ENCODE measurements at regions not wholly inside any gene's neighbourhood (a gene's known extent, or its start where the extent isn't known, plus 50 kb on each side); places are given as distances from the start of the nearest gene placed in this dataset.
A peak's percentile ranks its signal among the peaks of the same experiment; 100 is the strongest.
"Not testable (repeated sequence)": the region's sequence is repeated elsewhere in the genome, so short reads cannot be mapped to it uniquely, and the experiment has no call there.

DNA sequence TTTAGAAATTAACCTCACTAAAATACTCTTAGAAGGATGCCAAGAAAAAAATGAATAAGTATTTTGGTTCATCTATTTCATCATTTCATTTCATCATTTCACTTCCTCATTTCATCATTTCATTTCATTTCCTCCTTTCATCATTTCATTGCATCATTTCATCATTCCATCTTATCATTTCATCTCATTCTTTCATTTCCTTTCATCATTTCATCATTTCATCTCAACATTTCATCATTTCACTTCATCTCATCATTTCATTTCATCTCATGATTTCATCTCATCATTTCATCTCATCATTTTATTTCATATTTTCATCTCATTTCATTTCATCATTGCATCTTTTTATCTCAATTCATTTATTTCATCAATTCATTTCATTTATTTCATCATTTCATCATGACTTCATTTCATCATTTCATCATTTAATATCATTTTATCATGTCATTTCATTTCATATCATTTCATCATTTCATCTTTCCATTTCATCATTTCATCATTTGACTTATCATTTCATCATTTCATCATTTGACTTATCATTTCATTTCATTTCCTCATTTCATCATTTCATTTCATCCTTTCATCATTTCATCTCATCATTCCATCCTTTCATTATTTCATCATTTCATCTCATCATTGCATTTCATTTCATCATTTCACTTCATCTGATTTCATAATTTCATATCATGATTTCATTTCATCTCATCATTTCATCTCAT is 129.9 kb downstream of the ZNF92 start:
- H3K27ac Mint-ChIP-seq = no peak overlapping the region
- H3K36me3 Mint-ChIP-seq (ENCODE audit: low read depth) = no peaks in the 10 kb centered on the region
- H3K9me3 Mint-ChIP-seq = no peaks in the 10 kb centered on the region
- H3K27me3 Mint-ChIP-seq = no peaks in the 10 kb centered on the region
- no peaks in the 10 kb centered on the region for H3K4me1 Mint-ChIP-seq (ENCODE audit: low read depth)
- DNase-seq = no peak
- no peak overlapping the region for H3K4me3 Mint-ChIP-seq

- not testable (repeated sequence) for H3K4me3 Mint-ChIP-seq; H3K4me1 Mint-ChIP-seq (ENCODE audit: low read depth); H3K27me3 Mint-ChIP-seq; DNase-seq; H3K9me3 Mint-ChIP-seq; H3K27ac Mint-ChIP-seq; H3K36me3 Mint-ChIP-seq (ENCODE audit: low read depth)
Measured at GRCh38 chr7:65504504-65505319, 131.1 kb downstream of the ZNF92 start.

DNA sequence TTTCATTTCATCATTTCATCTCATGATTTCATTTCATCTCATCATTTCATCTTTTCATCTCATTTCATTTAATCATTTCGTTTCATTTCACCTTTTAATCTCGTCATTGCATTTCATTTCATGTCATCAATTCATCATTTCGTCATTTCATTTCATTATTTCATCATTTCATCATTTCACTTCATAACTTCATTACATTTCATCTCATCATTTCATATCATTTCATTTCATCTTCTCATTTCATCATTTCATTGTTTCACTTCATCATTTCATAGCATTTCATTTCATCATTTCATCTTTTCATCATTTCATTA is 131.6 kb downstream of the ZNF92 start:
- not testable (repeated sequence) for H3K4me3 Mint-ChIP-seq; H3K27me3 Mint-ChIP-seq; H3K9me3 Mint-ChIP-seq; H3K27ac Mint-ChIP-seq; DNase-seq; H3K36me3 Mint-ChIP-seq (ENCODE audit: low read depth); H3K4me1 Mint-ChIP-seq (ENCODE audit: low read depth)

GRCh38 chr7:65508581-65509367 is 135.1 kb downstream of the ZNF92 start:
- H3K9me3 Mint-ChIP-seq; DNase-seq; H3K27ac Mint-ChIP-seq; H3K36me3 Mint-ChIP-seq (ENCODE audit: low read depth); H3K4me1 Mint-ChIP-seq (ENCODE audit: low read depth): not testable (repeated sequence)
- peaks cover 21% of the 10 kb centered on the region for H3K27me3 Mint-ChIP-seq
- peak overlapping the region; percentile 57 for H3K4me3 Mint-ChIP-seq

GRCh38 chr7:65509368-65510186 is 135.9 kb downstream of the ZNF92 start:
- Mint-ChIP-seq H3K4me1 (ENCODE audit: low read depth) (peaks cover 5% of the 10 kb centered on the region), H3K4me3 (peak overlapping the region; percentile 57), H3K9me3 (no peaks in the 10 kb centered on the region), H3K27ac (no peak overlapping the region), H3K36me3 (ENCODE audit: low read depth) (no peaks in the 10 kb centered on the region), H3K27me3 (peaks cover 27% of the 10 kb centered on the region)
- no peak for DNase-seq

DNA sequence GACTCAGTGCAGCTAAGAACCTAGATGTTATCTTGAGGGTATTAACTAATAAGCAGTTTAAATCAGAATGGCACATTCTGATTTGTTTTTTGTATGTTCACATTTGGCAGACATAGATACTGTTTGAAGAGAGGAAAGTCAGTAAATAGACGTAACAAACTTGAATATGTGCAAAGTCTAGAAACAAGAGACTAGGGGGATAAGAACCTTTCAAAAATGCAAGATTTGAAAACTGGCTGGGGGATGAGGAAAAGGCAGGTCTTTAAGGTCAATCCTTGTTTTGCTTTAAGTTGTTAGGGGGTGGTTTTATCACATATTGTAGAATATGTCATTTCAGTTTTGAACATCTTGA is 136.5 kb downstream of the ZNF92 start:
- H3K27ac Mint-ChIP-seq; H3K4me1 Mint-ChIP-seq (ENCODE audit: low read depth); H3K9me3 Mint-ChIP-seq; DNase-seq; H3K36me3 Mint-ChIP-seq (ENCODE audit: low read depth): not testable (repeated sequence)
- Mint-ChIP-seq H3K4me3 (peak overlapping the region; percentile 57), H3K27me3 (peaks cover 29% of the 10 kb centered on the region)

- not testable (repeated sequence) for H3K4me3 Mint-ChIP-seq, DNase-seq, H3K27ac Mint-ChIP-seq
Measured at GRCh38 chr7:65519751-65520150, 146.1 kb downstream of the ZNF92 start.

GRCh38 chr7:65545465-65546161 is 172.0 kb downstream of the ZNF92 start:
- not testable (repeated sequence) for H3K9me3 Mint-ChIP-seq; H3K4me1 Mint-ChIP-seq (ENCODE audit: low read depth); H3K4me3 Mint-ChIP-seq; H3K27me3 Mint-ChIP-seq; H3K36me3 Mint-ChIP-seq (ENCODE audit: low read depth); DNase-seq; H3K27ac Mint-ChIP-seq

More at GRCh38 chr7:65519751-65520150, 146.1 kb downstream of the ZNF92 start:
- H3K27me3 Mint-ChIP-seq; H3K36me3 Mint-ChIP-seq (ENCODE audit: low read depth); H3K9me3 Mint-ChIP-seq; H3K4me1 Mint-ChIP-seq (ENCODE audit: low read depth): not testable (repeated sequence)

- DNase-seq; H3K36me3 Mint-ChIP-seq (ENCODE audit: low read depth); H3K4me1 Mint-ChIP-seq (ENCODE audit: low read depth); H3K9me3 Mint-ChIP-seq; H3K27me3 Mint-ChIP-seq; H3K4me3 Mint-ChIP-seq: not testable (repeated sequence)
- peak overlapping the region; percentile 41 for H3K27ac Mint-ChIP-seq
Measured at GRCh38 chr7:65549589-65550443, 176.2 kb downstream of the ZNF92 start.

GRCh38 chr7:65550444-65550809 is 176.8 kb downstream of the ZNF92 start:
- H3K36me3 Mint-ChIP-seq (ENCODE audit: low read depth); DNase-seq; H3K27me3 Mint-ChIP-seq; H3K9me3 Mint-ChIP-seq; H3K4me1 Mint-ChIP-seq (ENCODE audit: low read depth); H3K27ac Mint-ChIP-seq; H3K4me3 Mint-ChIP-seq: not testable (repeated sequence)

DNA sequence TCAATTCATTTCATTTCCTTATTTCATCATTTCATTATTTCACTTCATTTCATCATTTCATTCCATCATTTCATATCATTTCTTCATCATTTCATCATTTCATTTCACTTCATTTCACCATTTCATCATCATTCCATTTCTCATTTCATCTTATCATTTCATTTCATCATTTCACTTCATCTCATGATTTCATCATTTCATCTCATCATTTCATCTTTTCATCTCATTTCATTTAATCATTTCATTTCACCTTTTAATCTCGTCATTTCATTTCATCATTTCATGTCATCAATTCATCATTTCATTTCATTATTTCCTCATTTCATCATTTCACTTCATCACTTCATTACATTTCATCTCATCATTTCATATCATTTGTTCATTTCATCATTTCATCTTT is 177.4 kb downstream of the ZNF92 start:
- peak overlapping the region; percentile 64 for H3K27ac Mint-ChIP-seq
- H3K4me3 Mint-ChIP-seq; H3K9me3 Mint-ChIP-seq; H3K27me3 Mint-ChIP-seq; H3K4me1 Mint-ChIP-seq (ENCODE audit: low read depth); H3K36me3 Mint-ChIP-seq (ENCODE audit: low read depth); DNase-seq: not testable (repeated sequence)

GRCh38 chr7:65554553-65555476 is 181.2 kb downstream of the ZNF92 start:
- not testable (repeated sequence) for H3K4me3 Mint-ChIP-seq; H3K36me3 Mint-ChIP-seq (ENCODE audit: low read depth); H3K27ac Mint-ChIP-seq; H3K4me1 Mint-ChIP-seq (ENCODE audit: low read depth); H3K9me3 Mint-ChIP-seq; H3K27me3 Mint-ChIP-seq; DNase-seq
